ENCODE measurements at regions not wholly inside any gene's neighbourhood (a gene's known extent, or its start where the extent isn't known, plus 50 kb on each side); places are given as distances from the start of the nearest gene placed in this dataset.

GRCh38 chr3:3628676-3629328, 170.4 kb upstream of the LRRN1 start:
- FAIRE-seq = no peak

DNA sequence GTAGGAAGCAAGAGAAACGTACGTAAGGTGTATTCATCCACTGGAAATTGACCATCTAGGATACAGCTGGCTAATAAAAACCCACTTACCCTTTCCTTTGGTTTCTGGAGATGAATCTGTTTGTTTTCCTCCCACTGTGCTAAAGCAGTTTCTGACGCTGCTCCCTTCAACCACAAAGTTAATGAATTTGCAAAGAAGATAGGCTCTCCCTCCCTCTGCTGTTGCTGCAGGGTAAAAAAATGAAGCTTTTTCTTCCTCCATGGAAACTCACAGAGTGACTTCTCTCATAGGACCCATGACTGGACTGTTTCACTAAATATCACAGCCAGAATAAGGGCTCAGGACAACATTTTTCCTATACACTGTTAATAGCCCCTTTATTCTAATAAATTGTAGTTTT, 172.1 kb upstream of the LRRN1 start:
- FAIRE-seq = no peak

- FAIRE-seq = no peak
Measured at GRCh38 chr3:3625544-3626271, 173.5 kb upstream of the LRRN1 start.

GRCh38 chr3:3619815-3620214, 179.4 kb upstream of the LRRN1 start:
- no peak for FAIRE-seq

DNA sequence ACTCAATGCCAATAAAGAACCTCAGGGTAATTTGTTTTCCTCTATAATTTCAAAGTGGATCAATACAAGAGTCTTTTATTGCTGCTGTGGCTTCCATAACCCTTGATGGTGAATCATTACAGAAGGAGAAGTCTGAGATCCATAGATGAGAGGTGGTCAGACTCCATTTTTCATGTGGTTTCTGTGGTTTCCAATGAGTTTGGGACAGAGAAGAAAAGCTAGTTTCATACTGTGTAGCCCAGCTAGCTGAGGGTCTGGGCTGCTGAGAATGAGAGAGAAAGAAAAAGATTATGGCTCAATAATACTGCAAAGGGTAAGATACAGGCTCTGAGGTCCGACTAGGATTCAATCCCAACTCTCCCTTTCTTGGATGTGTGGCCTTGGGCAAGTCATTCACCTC, 180.6 kb upstream of the LRRN1 start:
- no peak for FAIRE-seq

- FAIRE-seq = no peak
Measured at GRCh38 chr3:3615533-3615932, 183.7 kb upstream of the LRRN1 start.

- no peak for FAIRE-seq
Measured at GRCh38 chr3:3610581-3611298, 188.5 kb upstream of the LRRN1 start.

GRCh38 chr3:3606321-3606720, 192.9 kb upstream of the LRRN1 start:
- no peak for FAIRE-seq

DNA sequence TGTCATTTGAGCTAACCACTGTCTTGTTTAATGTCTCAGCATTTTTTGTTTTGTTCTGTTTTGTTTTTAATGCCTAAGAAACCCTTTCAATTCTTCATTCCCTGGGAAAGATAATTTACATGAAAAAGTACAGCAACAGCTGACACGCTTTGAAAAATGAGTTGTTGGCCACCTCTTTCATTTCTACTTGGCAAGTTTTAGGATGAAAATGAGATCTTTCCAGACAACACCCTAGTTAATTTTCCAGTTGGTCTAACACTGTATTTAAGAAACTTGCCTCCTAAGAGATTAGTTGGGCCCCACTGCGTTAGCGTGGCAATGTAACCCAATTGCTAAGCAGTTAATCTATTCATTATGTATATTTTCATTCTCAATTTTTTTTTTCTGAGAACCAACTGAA, 194.0 kb upstream of the LRRN1 start:
- no peak for FAIRE-seq

DNA sequence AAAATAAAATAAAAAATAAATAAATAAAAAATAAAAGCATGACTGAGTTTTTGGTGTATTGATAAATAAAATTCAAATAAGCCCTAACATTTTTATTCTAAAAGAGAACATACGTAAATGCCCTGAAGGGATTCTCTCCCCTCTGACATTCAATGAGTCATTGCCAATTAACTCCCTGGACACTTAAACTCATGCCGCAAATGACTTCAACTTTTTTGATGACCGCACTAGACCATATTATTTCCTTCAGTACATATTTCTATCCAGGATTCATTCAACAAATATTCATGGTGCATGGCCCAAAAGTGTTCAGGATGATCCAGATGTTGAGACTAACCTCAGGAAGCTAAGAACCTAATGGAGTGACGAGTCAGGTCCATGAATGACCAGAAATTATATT, 195.9 kb upstream of the LRRN1 start:
- FAIRE-seq = no peak

DNA sequence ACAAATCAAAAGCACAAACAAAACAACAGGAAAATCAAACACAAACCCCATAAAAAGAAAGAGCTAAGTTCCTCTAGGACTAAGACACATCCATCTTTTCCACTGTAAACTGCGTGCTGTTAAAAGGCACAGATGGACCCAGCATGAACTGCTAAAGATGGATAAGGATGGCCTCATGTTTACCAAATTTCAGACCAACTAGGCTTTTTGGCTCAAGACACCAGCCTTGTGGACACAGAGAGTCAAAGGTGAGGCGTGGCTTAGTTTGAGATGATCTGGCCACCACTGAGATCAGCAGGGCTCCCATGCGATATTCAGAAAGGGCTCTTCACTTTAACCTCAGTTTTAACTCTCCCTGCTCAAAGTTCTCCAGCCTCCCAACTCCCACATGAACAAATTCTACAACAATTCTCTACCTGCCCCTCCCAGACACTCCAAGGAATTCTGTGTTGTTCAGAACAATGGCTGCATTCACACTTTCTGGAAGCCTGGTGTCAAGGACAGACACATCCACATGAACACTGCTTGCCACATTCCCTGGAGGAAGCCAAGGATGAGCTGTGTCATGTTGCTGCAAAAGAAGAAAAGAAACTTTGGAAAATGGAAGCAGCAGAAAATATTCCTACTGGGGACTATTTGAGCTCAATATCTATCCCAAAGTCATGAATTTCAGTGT, 198.4 kb upstream of the LRRN1 start:
- FAIRE-seq = no peak

GRCh38 chr3:3599016-3599415, 200.2 kb upstream of the LRRN1 start:
- FAIRE-seq = no peak

GRCh38 chr3:3594986-3595385, 204.2 kb upstream of the LRRN1 start:
- FAIRE-seq = no peak

DNA sequence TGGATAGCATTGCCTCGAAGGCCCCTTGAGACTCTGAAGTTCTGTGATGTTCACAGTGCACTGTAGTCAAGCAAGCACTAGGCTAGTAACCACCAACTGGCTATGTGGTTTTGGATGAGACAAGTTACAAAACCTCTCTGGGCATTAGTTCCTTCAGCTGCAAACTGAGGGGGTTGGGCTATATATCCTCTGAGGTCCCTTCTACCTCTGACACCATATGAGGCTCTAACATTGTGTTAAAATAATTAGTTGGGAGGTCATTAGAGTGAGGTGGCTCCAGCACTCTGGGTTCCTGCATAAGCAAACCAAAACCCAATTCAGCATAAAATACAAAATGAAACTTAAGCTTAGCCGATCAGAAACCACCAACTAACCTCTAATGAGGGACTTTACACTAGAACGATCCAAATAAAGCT, 209.5 kb upstream of the LRRN1 start:
- FAIRE-seq = no peak

DNA sequence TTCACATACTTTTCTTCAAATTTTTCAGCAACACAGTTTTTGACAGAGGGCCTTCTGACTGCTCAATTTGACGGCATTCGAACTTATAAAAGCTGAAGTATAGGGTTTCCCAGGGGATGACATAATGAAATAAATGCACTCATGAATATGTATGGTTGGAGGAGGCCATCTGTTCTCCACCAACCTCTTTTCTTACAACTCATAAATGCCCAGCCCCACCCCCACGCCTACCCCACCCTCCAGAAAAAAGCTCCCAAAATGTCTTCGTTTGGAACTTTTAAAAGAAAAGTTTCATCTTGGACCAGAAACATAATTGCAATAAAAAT, 211.6 kb upstream of the LRRN1 start:
- no peak for FAIRE-seq

- FAIRE-seq = no peak
Measured at GRCh38 chr3:3586843-3587646, 212.2 kb upstream of the LRRN1 start.

DNA sequence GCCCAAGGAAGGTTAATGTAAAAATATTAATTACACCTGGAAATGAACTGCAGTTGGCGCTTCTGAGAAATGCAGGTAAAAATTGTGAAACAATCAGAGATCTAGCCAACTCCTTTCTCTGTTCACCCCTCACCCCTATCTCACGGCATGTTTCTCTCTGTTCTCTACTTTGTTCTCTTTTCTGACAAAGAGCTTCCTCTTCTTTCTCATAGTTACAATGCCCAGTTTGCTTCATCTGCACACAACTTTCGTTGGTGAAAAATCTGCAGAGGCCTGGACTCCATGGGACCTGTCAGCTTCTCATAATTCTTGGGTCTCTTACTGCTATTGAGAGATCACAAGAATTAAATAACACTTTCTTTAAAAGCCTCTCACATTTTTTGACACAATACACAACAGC, 212.9 kb upstream of the LRRN1 start:
- FAIRE-seq = no peak

GRCh38 chr3:3579658-3580057, 219.6 kb upstream of the LRRN1 start:
- no peak for FAIRE-seq

- no peak for FAIRE-seq
Measured at GRCh38 chr3:3578718-3579117, 220.5 kb upstream of the LRRN1 start.

- FAIRE-seq = no peak
Measured at GRCh38 chr3:3577823-3578222, 221.4 kb upstream of the LRRN1 start.

- FAIRE-seq = no peak
Measured at GRCh38 chr3:3573341-3573740, 225.9 kb upstream of the LRRN1 start.

DNA sequence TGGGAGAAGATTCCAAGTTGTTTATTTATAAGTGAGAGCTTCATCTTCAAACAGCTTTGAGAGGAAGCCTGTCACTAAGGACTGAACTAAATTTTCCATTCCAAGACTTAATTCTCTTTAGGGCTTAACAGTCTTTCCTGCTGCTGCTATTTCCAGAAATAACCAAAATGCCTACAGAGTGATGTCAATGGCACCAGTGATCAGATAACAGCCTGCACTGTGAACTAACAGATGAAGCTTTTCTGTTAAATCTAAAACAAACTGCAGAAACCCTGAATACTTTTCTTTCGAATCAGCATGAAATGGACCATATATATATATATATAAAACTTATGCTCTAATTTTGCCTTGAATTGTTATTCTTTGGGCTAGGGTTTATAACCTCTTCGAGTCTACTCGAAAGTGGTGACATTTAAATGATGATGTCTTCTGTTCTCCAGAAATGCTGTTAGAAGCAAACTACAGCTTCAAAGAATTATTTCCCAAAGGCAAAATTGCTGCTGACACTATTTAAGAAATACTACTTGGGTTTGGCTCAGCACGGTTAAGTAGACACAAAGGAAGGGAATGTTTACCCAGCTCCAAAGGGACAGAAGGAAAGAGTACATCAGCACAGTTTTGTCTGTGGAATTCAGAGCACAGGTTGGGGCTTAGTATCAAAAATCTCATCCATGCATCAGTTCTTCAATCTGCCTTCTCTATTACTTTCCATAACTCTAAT, 238.5 kb upstream of the LRRN1 start:
- FAIRE-seq = no peak
